GM23248 (cell line): ENCODE measurements at regions not wholly inside any gene's neighbourhood (a gene's known extent, or its start where the extent isn't known, plus 50 kb on each side); places are given as distances from the start of the nearest gene placed in this dataset.
"Not testable (repeated sequence)": the region's sequence is repeated elsewhere in the genome, so short reads cannot be mapped to it uniquely, and the experiment has no call there.

ENCODE experiments used
- DNase-seq: peaks from one replicate; pipeline ENCODE4 v3.0.0-alpha.2; 2015
- H2AFZ ChIP-seq: fragments of 200-600 bp; sonication (generic); 2 replicates; pipeline ENCODE4 v1.6.1; 2016; ENCODE audit warnings: antibody characterized with exemption
- H3F3A ChIP-seq: fragments of 200-600 bp; sonication (generic); 2 replicates; pipeline ENCODE4 v1.6.1; 2016; ENCODE audit warnings: mild to moderate bottlenecking, antibody characterized with exemption, mixed run types; ENCODE audit not compliant: insufficient read depth
- H3K27ac ChIP-seq: fragments of 200-600 bp; sonication (generic); 2 replicates; pipeline ENCODE4 v1.5.1; 2016; ENCODE audit warnings: mild to moderate bottlenecking
- H3K27me3 ChIP-seq: fragments of 200-600 bp; sonication (generic); replicated peaks from 2 replicates; pipeline ENCODE4 v1.6.1; 2016; ENCODE audit warnings: mild to moderate bottlenecking; ENCODE audit not compliant: insufficient read depth
- H3K36me3 ChIP-seq: fragments of 200-600 bp; sonication (generic); 2 replicates; pipeline ENCODE4 v1.6.1; 2016; ENCODE audit warnings: low read depth, mild to moderate bottlenecking
- H3K4me1 ChIP-seq: fragments of 200-600 bp; sonication (generic); 2 replicates; pipeline ENCODE4 v1.6.1; 2016; ENCODE audit warnings: mild to moderate bottlenecking; ENCODE audit not compliant: insufficient read depth
- H3K4me2 ChIP-seq: fragments of 200-600 bp; sonication (generic); one replicate; pipeline ENCODE4 v1.6.1; 2016; ENCODE audit warnings: mild to moderate bottlenecking; ENCODE audit not compliant: unreplicated experiment
- H3K4me3 ChIP-seq: fragments of 200-600 bp; sonication (generic); 2 replicates; pipeline ENCODE4 v1.5.1; 2016; ENCODE audit warnings: mild to moderate bottlenecking
- H3K79me2 ChIP-seq: fragments of 200-600 bp; sonication (generic); 2 replicates; pipeline ENCODE4 v1.6.1; 2016; ENCODE audit warnings: mild to moderate bottlenecking; ENCODE audit not compliant: insufficient read depth
- H3K9ac ChIP-seq: fragments of 200-600 bp; sonication (generic); 2 replicates; pipeline ENCODE4 v1.6.1; 2016; ENCODE audit warnings: mild to moderate bottlenecking
- H3K9me2 ChIP-seq: fragments of 200-600 bp; sonication (generic); 2 replicates; pipeline ENCODE4 v1.6.1; 2016; ENCODE audit warnings: mixed run types, mild to moderate bottlenecking, moderate library complexity; ENCODE audit not compliant: insufficient read depth
- H3K9me3 ChIP-seq: fragments of 200-600 bp; sonication (generic); one replicate; pipeline ENCODE4 v1.6.1; 2017; ENCODE audit warnings: low read depth
- H4K20me1 ChIP-seq: fragments of 200-600 bp; sonication (generic); 2 replicates; pipeline ENCODE4 v1.6.0; 2016; ENCODE audit not compliant: insufficient read depth
- EZH2 ChIP-seq: fragments of 200-600 bp; sonication (generic); IDR thresholded peaks from 2 replicates; pipeline ENCODE4 v1.6.1; 2018; ENCODE audit warnings: antibody characterized with exemption, mild to moderate bottlenecking; ENCODE audit not compliant: insufficient read depth, poor library complexity, severe bottlenecking
- EZH2phosphoT487 ChIP-seq: fragments of 200-600 bp; sonication (generic); IDR thresholded peaks from 2 replicates; pipeline ENCODE4 v1.6.1; 2018; ENCODE audit warnings: antibody characterized with exemption, moderate library complexity, mild to moderate bottlenecking, low read depth; ENCODE audit not compliant: insufficient read depth
- WGBS, 2 experiments: methylation state at CpG; one replicate each; pipeline ENCODE4 v1.1.6; 2015 to 2017; ENCODE audit warnings: low lambda C conversion rate in 2 of 2, low coverage in 1 of 2; ENCODE audit errors: missing lambda C conversion rate in 2 of 2; 5-methylcytosine and 5-hydroxymethylcytosine counted together
- in situ Hi-C: fragments of 300-500 bp; cut with MboI; formaldehyde crosslinking; loops from 2 replicates; pipeline ENCODE4 v1.15.0; 2020

DNA sequence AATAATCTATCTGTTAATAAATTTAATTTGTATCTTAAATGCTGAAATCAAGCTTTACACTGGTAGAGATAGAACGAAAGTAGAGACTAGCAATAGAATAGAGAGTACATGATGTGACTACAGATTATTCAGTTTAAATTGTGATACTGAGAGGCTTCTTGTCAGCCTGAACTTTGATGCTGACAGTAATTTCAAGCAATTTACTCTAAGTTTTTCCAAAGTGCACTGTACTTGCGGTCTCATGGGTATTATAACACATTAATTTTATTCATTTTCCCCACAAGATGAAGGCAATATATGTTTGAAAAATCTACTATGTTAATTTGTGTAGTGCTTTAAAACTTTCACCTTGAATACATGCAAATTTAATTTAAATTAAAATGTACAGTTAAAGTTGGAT, 914.0 kb upstream of the FBXO33 start:
- H3K4me2 ChIP-seq: no peak overlapping the region
- in situ Hi-C loops: no loop called here
- no peaks in the 10 kb centered on the region for H3K36me3 ChIP-seq
- H3K27me3 ChIP-seq: no peaks in the 10 kb centered on the region
- no peak overlapping the region for H3K4me3 ChIP-seq
- no peak for DNase-seq
- no peaks in the 10 kb centered on the region for H3F3A ChIP-seq
- no peaks in the 10 kb centered on the region for H3K79me2 ChIP-seq
- no peaks in the 10 kb centered on the region for H3K9me3 ChIP-seq
- H2AFZ ChIP-seq: no peak overlapping the region
- TF ChIP-seq EZH2phosphoT487 (no peak), EZH2 (no peak)
- WGBS, 2 experiments: 49 to 52% methylated on average over 2 of the region's 2 CpGs
- H3K9ac ChIP-seq: no peak overlapping the region
- H4K20me1 ChIP-seq: no peaks in the 10 kb centered on the region
- no peaks in the 10 kb centered on the region for H3K9me2 ChIP-seq
- H3K4me1 ChIP-seq: no peaks in the 10 kb centered on the region
- no peak overlapping the region for H3K27ac ChIP-seq

DNA sequence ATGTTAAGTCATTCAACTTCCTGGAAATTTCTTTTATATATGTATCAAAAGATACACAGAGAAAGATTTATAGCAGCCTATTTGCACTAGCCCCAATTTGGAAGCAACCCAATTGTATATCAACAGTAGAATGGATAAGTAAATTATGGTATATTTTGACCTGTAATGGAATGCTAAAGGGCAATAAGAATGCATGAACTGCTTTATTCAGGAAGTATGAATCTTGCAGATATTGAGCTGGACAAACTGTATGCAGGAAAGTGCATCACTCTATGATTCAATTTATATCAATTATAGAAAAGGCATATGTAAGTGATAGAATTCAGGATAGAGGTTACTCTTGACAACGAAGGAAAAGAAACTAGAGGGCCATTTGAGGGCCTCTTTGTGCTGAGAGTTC, 913.1 kb upstream of the FBXO33 start:
- no peak for TF ChIP-seq EZH2
- no peak for TF ChIP-seq EZH2phosphoT487
- Histone ChIP-seq H4K20me1 (no peaks in the 10 kb centered on the region), H2AFZ (no peak overlapping the region), H3K4me3 (no peak overlapping the region), H3K9ac (no peak overlapping the region), H3K9me2 (no peaks in the 10 kb centered on the region), H3K9me3 (no peaks in the 10 kb centered on the region), H3K36me3 (no peaks in the 10 kb centered on the region), H3K4me2 (no peak overlapping the region), H3K4me1 (no peaks in the 10 kb centered on the region), H3K27ac (no peak overlapping the region), H3K27me3 (no peaks in the 10 kb centered on the region), H3F3A (no peaks in the 10 kb centered on the region), H3K79me2 (no peaks in the 10 kb centered on the region)
- 0 to 7% methylated on average over 1 of the region's 1 CpG for WGBS, 2 experiments
- DNase-seq: no peak
- in situ Hi-C loops: no loop called here

- Histone ChIP-seq H3F3A (no peaks in the 10 kb centered on the region), H3K4me1 (no peaks in the 10 kb centered on the region), H2AFZ (no peak overlapping the region), H3K27ac (no peak overlapping the region), H3K79me2 (no peaks in the 10 kb centered on the region), H3K9me3 (no peaks in the 10 kb centered on the region), H3K9ac (no peak overlapping the region), H3K36me3 (no peaks in the 10 kb centered on the region), H4K20me1 (no peaks in the 10 kb centered on the region), H3K27me3 (no peaks in the 10 kb centered on the region), H3K4me3 (no peak overlapping the region), H3K4me2 (no peak overlapping the region), H3K9me2 (no peaks in the 10 kb centered on the region)
- in situ Hi-C loops: no loop called here
- 8% methylated on average over 3 of the region's 3 CpGs for WGBS, 2 experiments
- TF ChIP-seq EZH2phosphoT487 (no peak), EZH2 (no peak)
- no peak for DNase-seq
Observed at GRCh38 chr14:40340708-40341107, 908.5 kb upstream of the FBXO33 start.

- no peak for TF ChIP-seq EZH2
- no peak for TF ChIP-seq EZH2phosphoT487
- Histone ChIP-seq H3K9ac (no peak overlapping the region), H3K27me3 (no peaks in the 10 kb centered on the region), H3K4me2 (no peak overlapping the region), H3K9me2 (no peaks in the 10 kb centered on the region), H3F3A (no peaks in the 10 kb centered on the region), H3K4me1 (no peaks in the 10 kb centered on the region), H4K20me1 (no peaks in the 10 kb centered on the region), H3K36me3 (no peaks in the 10 kb centered on the region), H3K9me3 (no peaks in the 10 kb centered on the region), H2AFZ (no peak overlapping the region), H3K79me2 (no peaks in the 10 kb centered on the region), H3K27ac (no peak overlapping the region), H3K4me3 (no peak overlapping the region)
- 0 to 8% methylated on average over 2 of the region's 2 CpGs for WGBS, 2 experiments
- in situ Hi-C loops: no loop called here
- no peak for DNase-seq
Observed at GRCh38 chr14:40336846-40337245, 904.6 kb upstream of the FBXO33 start.

GRCh38 chr14:40326519-40326918, 894.3 kb upstream of the FBXO33 start:
- in situ Hi-C loops, H3K9me3 ChIP-seq: not testable (repeated sequence)
- 38 to 39% methylated on average over 9 of the region's 9 CpGs for WGBS, 2 experiments

More at GRCh38 chr14:40326519-40326918, 894.3 kb upstream of the FBXO33 start:
- DNase-seq, H3K27ac ChIP-seq, H3F3A ChIP-seq, H2AFZ ChIP-seq, H3K27me3 ChIP-seq, H3K4me1 ChIP-seq, H3K9ac ChIP-seq, H4K20me1 ChIP-seq, H3K36me3 ChIP-seq, H3K79me2 ChIP-seq, H3K4me2 ChIP-seq, H3K4me3 ChIP-seq, H3K9me2 ChIP-seq: not testable (repeated sequence)
